HEK293 (cell line): ENCODE measurements at regions not wholly inside any gene's neighbourhood (a gene's known extent, or its start where the extent isn't known, plus 50 kb on each side); places are given as distances from the start of the nearest gene placed in this dataset.
"Not testable (repeated sequence)": the region's sequence is repeated elsewhere in the genome, so short reads cannot be mapped to it uniquely, and the experiment has no call there.

Experiments
- CTCF ChIP-seq: fragments of 450-650 bp; formaldehyde crosslinking; IDR thresholded peaks from 2 replicates; pipeline ENCODE4 v1.5.1; 2016; ENCODE audit warnings: missing biosample characterization, missing genetic modification characterization
- KLF10 ChIP-seq: fragments of 450-650 bp; IDR thresholded peaks from 2 replicates; pipeline ENCODE4 v1.5.1; 2018; ENCODE audit warnings: missing biosample characterization, mild to moderate bottlenecking, missing genetic modification characterization
- ZBTB20 ChIP-seq: fragments of 450-650 bp; formaldehyde crosslinking; IDR thresholded peaks from 2 replicates; pipeline ENCODE4 v1.5.1; 2016; ENCODE audit warnings: missing biosample characterization, missing genetic modification characterization
- ZNF133 ChIP-seq: fragments of 450-650 bp; formaldehyde crosslinking; IDR thresholded peaks from 2 replicates; pipeline ENCODE4 v1.5.1; 2016; ENCODE audit warnings: missing biosample characterization, missing genetic modification characterization
- ZNF274 ChIP-seq, 2 experiments: fragments of 200-500 bp in 1 of 2; fragments of 450-650 bp in 1 of 2; sonication (Bioruptor generic) in 1 of 2; formaldehyde crosslinking in 1 of 2; IDR thresholded peaks; 2 replicates each; pipeline versions ENCODE4 v1.5.1 to v1.6.1; 2014 to 2016; ENCODE audit warnings: borderline replicate concordance in 1 of 2, inconsistent platforms in 1 of 2, low read length in 1 of 2, missing biosample characterization in 1 of 2, missing genetic modification characterization in 1 of 2
- ZNF555 ChIP-seq: fragments of 450-650 bp; formaldehyde crosslinking; conservative IDR thresholded peaks from 2 replicates; pipeline ENCODE4 v1.5.1; 2017; ENCODE audit warnings: missing biosample characterization, mild to moderate bottlenecking, missing genetic modification characterization, inconsistent platforms
- ZNF664 ChIP-seq: fragments of 450-650 bp; formaldehyde crosslinking; IDR thresholded peaks from 2 replicates; pipeline ENCODE4 v1.5.1; 2016; ENCODE audit warnings: missing biosample characterization, missing genetic modification characterization
- ZNF704 ChIP-seq: fragments of 450-650 bp; formaldehyde crosslinking; IDR thresholded peaks from 2 replicates; pipeline ENCODE4 v1.5.1; 2016; ENCODE audit warnings: missing biosample characterization, missing genetic modification characterization
- ZNF707 ChIP-seq: fragments of 450-650 bp; formaldehyde crosslinking; IDR thresholded peaks from 2 replicates; pipeline ENCODE4 v1.5.1; 2016; ENCODE audit warnings: missing biosample characterization, missing genetic modification characterization
- ZNF843 ChIP-seq: fragments of 450-650 bp; formaldehyde crosslinking; IDR thresholded peaks from 2 replicates; pipeline ENCODE4 v1.5.1; 2016; ENCODE audit warnings: missing biosample characterization, missing genetic modification characterization
- ZSCAN16 ChIP-seq: fragments of 450-650 bp; formaldehyde crosslinking; IDR thresholded peaks from 2 replicates; pipeline ENCODE4 v1.5.1; 2016; ENCODE audit warnings: missing biosample characterization, missing genetic modification characterization

- not testable (repeated sequence) for TF ChIP-seq CTCF (tag by site-specific recombination); ZNF704 (tag by site-specific recombination); ZNF843; ZNF707 (tag by site-specific recombination); KLF10 (tag by site-specific recombination); ZNF664 (tag by site-specific recombination); ZBTB20 (tag by site-specific recombination); ZNF133; ZSCAN16 (tag by site-specific recombination); ZNF555 (tag by site-specific recombination); ZNF274 (IDR thresholded peaks at IDR 0.05; ENCODE audit: low read length); ZNF274 (tag by site-specific recombination; IDR thresholded peaks at IDR 0.05; ENCODE audit: borderline replicate concordance)
Measured at GRCh38 chr2:153256876-153257275, 221.7 kb downstream of the RPRM start.
